Endothelial cell of umbilical vein (primary cell): ENCODE measurements at regions not wholly inside any gene's neighbourhood (a gene's known extent, or its start where the extent isn't known, plus 50 kb on each side); places are given as distances from the start of the nearest gene placed in this dataset.

Source experiments
- BruUV-seq: library from RNA; stranded (reverse); fragments of 400-500 nt; replicated peaks from 2 replicates; lab custom pipeline; 2021; lab: Mats Ljungman, UMichigan
- CTCF ChIA-PET: fragments of 300-600, 350-600 bp; sonication (Branson Sonifier 250); formaldehyde crosslinking; loops from one replicate; lab custom pipeline; 2021; ENCODE audit warnings: antibody characterized with exemption, inconsistent platforms; lab: Charles Lee
- POLR2A ChIA-PET: fragments of 300-600, 350-600 bp; sonication (Branson Sonifier 250); formaldehyde crosslinking; loops from one replicate; lab custom pipeline; 2021; ENCODE audit warnings: antibody characterized with exemption, inconsistent platforms; lab: Charles Lee
- DNase-seq: peaks from one replicate; pipeline ENCODE4 v3.0.0-alpha.2; 2011; ENCODE audit warnings: low read depth, low spot score
- FAIRE-seq: peaks from 2 replicates; lab custom pipeline; 2011; peaks lifted over from hg19 to GRCh38; lab: Jason Lieb, UNC
- H2AFZ ChIP-seq: 2 replicates; pipeline ENCODE4 v1.6.0; 2012; ENCODE audit warnings: low read depth, low read length, control low read depth, inconsistent platforms
- H3K27ac ChIP-seq: 2 replicates; pipeline ENCODE4 v1.5.1; 2011; ENCODE audit warnings: low read depth, mild to moderate bottlenecking, control low read depth, low read length, moderate library complexity; ENCODE audit not compliant: insufficient read depth
- H3K27me3 ChIP-seq, 2 experiments: 2 replicates each; pipeline versions ENCODE4 v1.6.0 to v1.6.1; 2011; ENCODE audit warnings: low read length in 2 of 2, mixed read lengths in 1 of 2; ENCODE audit not compliant: control insufficient read depth in 2 of 2, insufficient read depth in 2 of 2
- H3K36me3 ChIP-seq, 2 experiments: 2 replicates in 1 of 2; 3 replicates in 1 of 2; pipeline ENCODE4 v1.5.1; 2011; ENCODE audit warnings: low read length in 2 of 2, mild to moderate bottlenecking in 1 of 2, moderate library complexity in 1 of 2; ENCODE audit not compliant: control insufficient read depth in 2 of 2, insufficient read depth in 2 of 2; ENCODE audit errors: extremely low read depth in 1 of 2
- H3K4me1 ChIP-seq: 3 replicates; pipeline ENCODE4 v1.5.1; 2011; ENCODE audit warnings: mild to moderate bottlenecking, low read length; ENCODE audit not compliant: control insufficient read depth, insufficient read depth; ENCODE audit errors: extremely low read depth
- H3K4me2 ChIP-seq: 2 replicates; pipeline ENCODE4 v1.6.1; 2011; ENCODE audit warnings: low read length, control low read depth, mixed read lengths; ENCODE audit not compliant: insufficient read depth
- H3K4me3 ChIP-seq, 3 experiments: fragments of 200-600 bp in 1 of 3; sonication (generic), shearing (Covaris generic) in 1 of 3; replicated peaks in 1 of 3; 2 replicates each; pipeline ENCODE4 v1.5.1; 2011 to 2016; ENCODE audit warnings: control low read depth in 3 of 3, low read length in 3 of 3, mild to moderate bottlenecking in 2 of 3, inconsistent platforms in 1 of 3, low read depth in 1 of 3, moderate library complexity in 1 of 3; ENCODE audit not compliant: insufficient read depth in 1 of 3
- H3K79me2 ChIP-seq: 2 replicates; pipeline ENCODE4 v1.6.0; 2012; ENCODE audit warnings: low read length, inconsistent platforms; ENCODE audit not compliant: control insufficient read depth, insufficient read depth
- H3K9ac ChIP-seq: replicated peaks from 2 replicates; pipeline ENCODE3; 2011; ENCODE audit warnings: low read length, control low read depth; ENCODE audit not compliant: insufficient read depth; ENCODE audit errors: extremely low read depth
- H3K9me1 ChIP-seq: replicated peaks from 3 replicates; pipeline ENCODE4 v1.6.0; 2011; ENCODE audit warnings: mild to moderate bottlenecking, low read length; ENCODE audit not compliant: control insufficient read depth, insufficient read depth; ENCODE audit errors: extremely low read depth
- H3K9me3 ChIP-seq: replicated peaks from 2 replicates; pipeline ENCODE4 v1.5.1; 2012; ENCODE audit warnings: low read length, inconsistent platforms; ENCODE audit not compliant: control insufficient read depth, insufficient read depth
- H4K20me1 ChIP-seq: replicated peaks from 2 replicates; pipeline ENCODE3; 2011; ENCODE audit warnings: mild to moderate bottlenecking, low read length; ENCODE audit not compliant: control insufficient read depth, insufficient read depth; ENCODE audit errors: extremely low read depth
- EZH2 ChIP-seq: IDR thresholded peaks from 2 replicates; pipeline ENCODE4 v1.6.1; 2012; ENCODE audit warnings: borderline replicate concordance, low read depth, mild to moderate bottlenecking, moderate library complexity, low read length, inconsistent platforms; ENCODE audit not compliant: severe bottlenecking
- FOS ChIP-seq: IDR thresholded peaks from 2 replicates; pipeline ENCODE4 v1.6.1; 2011; ENCODE audit warnings: mild to moderate bottlenecking, low read length, moderate library complexity, borderline replicate concordance; ENCODE audit not compliant: insufficient read depth
- GATA2 ChIP-seq: IDR thresholded peaks from 2 replicates; pipeline ENCODE4 v1.7.0; 2011; ENCODE audit warnings: low read depth, mild to moderate bottlenecking, moderate library complexity, mixed read lengths, low read length; ENCODE audit not compliant: insufficient read length, insufficient read depth
- JUN ChIP-seq: IDR thresholded peaks from 2 replicates; pipeline ENCODE4 v1.6.1; 2011; ENCODE audit warnings: borderline replicate concordance, low read depth; ENCODE audit not compliant: insufficient read length, insufficient read depth
- MYC ChIP-seq: IDR thresholded peaks from one replicate; pipeline ENCODE4 v1.6.1; 2011; ENCODE audit warnings: mild to moderate bottlenecking, low read depth, low read length
- POLR2A ChIP-seq: IDR thresholded peaks from 2 replicates; pipeline ENCODE4 v1.6.1; 2012; ENCODE audit warnings: low read depth, mild to moderate bottlenecking, control low read depth, low read length
- POLR2AphosphoS5 ChIP-seq: IDR thresholded peaks from 2 replicates; pipeline ENCODE4 v1.6.1; 2012; ENCODE audit warnings: low read depth, mild to moderate bottlenecking, control low read depth, low read length, moderate library complexity; ENCODE audit not compliant: insufficient read depth
- dilution Hi-C: fragments of 300-500 bp; cut with MboI; formaldehyde crosslinking; loops from one replicate; pipeline ENCODE4 v1.15.0; 2019; ENCODE audit warnings: low sequenced_read_pairs; ENCODE audit not compliant: extremely low pct_ligation_motif_present
- intact Hi-C: fragments of 100-400 bp; cut with micrococcal nuclease; formaldehyde crosslinking; loops from one replicate; pipeline ENCODE4 v1.10.0; 2022
- TF ChIP-seq, protein P1 (sequence below): IDR thresholded peaks from 2 replicates; pipeline ENCODE4 v1.6.1; 2011; ENCODE audit not compliant: insufficient read depth, insufficient read length
- TF ChIP-seq, protein P2 (sequence below), 2 donors: IDR thresholded peaks; 1 replicate in 1 of 2; 2 replicates in 1 of 2; pipeline ENCODE4 v1.5.1; 2011; ENCODE audit warnings: low read length in 2 of 2, mild to moderate bottlenecking in 2 of 2, moderate library complexity in 2 of 2, control low read depth in 1 of 2, inconsistent platforms in 1 of 2, low read depth in 1 of 2; ENCODE audit not compliant: insufficient read depth in 1 of 2; ENCODE audit errors: extremely low read depth in 1 of 2

DNA sequence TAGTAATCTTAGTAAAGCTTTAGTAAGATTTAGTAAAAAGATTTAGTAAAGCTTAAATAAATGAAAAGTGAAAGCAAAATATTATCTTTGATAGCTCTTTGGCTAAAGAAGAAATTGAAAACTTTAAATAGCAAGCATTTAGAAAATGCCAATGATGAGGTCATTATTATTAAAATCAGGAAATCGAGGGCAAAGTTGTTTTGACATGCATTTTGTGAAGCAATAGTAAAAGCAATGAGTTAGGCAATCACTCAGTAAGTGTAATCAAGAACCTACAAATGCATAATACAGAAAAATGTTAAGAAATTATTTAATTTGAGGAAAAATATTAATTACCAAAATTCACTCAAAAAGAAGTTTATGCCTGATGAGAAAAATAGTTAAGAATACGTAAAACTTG, 280.3 kb upstream of the MME start:
- H3K27me3 ChIP-seq, result no peaks in the 10 kb centered on the region
- intact Hi-C loops (no loop called here), dilution Hi-C loops (no loop called here)
- CTCF ChIA-PET, result no interaction called here
- no peaks in the 10 kb centered on the region for H3K79me2 ChIP-seq
- H3K4me2 ChIP-seq, result no peak overlapping the region
- no peaks in the 10 kb centered on the region for H3K36me3 ChIP-seq
- no peaks in the 10 kb centered on the region for H4K20me1 ChIP-seq
- no peaks in the 10 kb centered on the region for H3K4me1 ChIP-seq
- no peak overlapping the region for H2AFZ ChIP-seq
- no peaks in the 10 kb centered on the region for H3K9me3 ChIP-seq
- no peak overlapping the region for H3K9ac ChIP-seq
- POLR2A ChIA-PET, result no interaction called here
- H3K9me1 ChIP-seq, result no peaks in the 10 kb centered on the region
- H3K4me3 ChIP-seq, result no peak overlapping the region
- no TSS peak for BruUV-seq
- DNase-seq (no peak), FAIRE-seq (no peak)
- H3K27ac ChIP-seq, result no peak overlapping the region
- TF ChIP-seq GATA2, result no peak
- no peak for TF ChIP-seq FOS
- no peak for TF ChIP-seq POLR2A
- TF ChIP-seq, protein P1, sequence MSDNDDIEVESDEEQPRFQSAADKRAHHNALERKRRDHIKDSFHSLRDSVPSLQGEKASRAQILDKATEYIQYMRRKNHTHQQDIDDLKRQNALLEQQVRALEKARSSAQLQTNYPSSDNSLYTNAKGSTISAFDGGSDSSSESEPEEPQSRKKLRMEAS, result no peak
- no peak for TF ChIP-seq POLR2AphosphoS5
- TF ChIP-seq MYC, result no peak
- TF ChIP-seq, protein P2, sequence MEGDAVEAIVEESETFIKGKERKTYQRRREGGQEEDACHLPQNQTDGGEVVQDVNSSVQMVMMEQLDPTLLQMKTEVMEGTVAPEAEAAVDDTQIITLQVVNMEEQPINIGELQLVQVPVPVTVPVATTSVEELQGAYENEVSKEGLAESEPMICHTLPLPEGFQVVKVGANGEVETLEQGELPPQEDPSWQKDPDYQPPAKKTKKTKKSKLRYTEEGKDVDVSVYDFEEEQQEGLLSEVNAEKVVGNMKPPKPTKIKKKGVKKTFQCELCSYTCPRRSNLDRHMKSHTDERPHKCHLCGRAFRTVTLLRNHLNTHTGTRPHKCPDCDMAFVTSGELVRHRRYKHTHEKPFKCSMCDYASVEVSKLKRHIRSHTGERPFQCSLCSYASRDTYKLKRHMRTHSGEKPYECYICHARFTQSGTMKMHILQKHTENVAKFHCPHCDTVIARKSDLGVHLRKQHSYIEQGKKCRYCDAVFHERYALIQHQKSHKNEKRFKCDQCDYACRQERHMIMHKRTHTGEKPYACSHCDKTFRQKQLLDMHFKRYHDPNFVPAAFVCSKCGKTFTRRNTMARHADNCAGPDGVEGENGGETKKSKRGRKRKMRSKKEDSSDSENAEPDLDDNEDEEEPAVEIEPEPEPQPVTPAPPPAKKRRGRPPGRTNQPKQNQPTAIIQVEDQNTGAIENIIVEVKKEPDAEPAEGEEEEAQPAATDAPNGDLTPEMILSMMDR (IDR thresholded peaks at IDR 0.05; ENCODE audit: extremely low read depth in 1 of 2, insufficient read depth in 1 of 2, low read depth in 1 of 2, low read length in 2 of 2), result no peak
- no peak for TF ChIP-seq EZH2
- TF ChIP-seq JUN, result no peak
